ENCODE measurements at regions not wholly inside any gene's neighbourhood (a gene's known extent, or its start where the extent isn't known, plus 50 kb on each side); places are given as distances from the start of the nearest gene placed in this dataset.

- peaks cover 0 to 13% (median 4%) of the 10 kb centered on the region in 4 donors for H3K9me3 ChIP-seq
- WGBS, 2 donors, result 68 to 69% methylated on average over 2 of the region's 2 CpGs
These were observed 922.7 kb downstream of the VRK1 start for GRCh38 chr14:97719931-97720330.

GRCh38 chr14:97723351-97723750, 926.2 kb downstream of the VRK1 start:
- WGBS, 2 donors, result 66 to 71% methylated on average over 6 of the region's 6 CpGs
- peaks cover 0 to 15% (median 4%) of the 10 kb centered on the region in 4 donors for H3K9me3 ChIP-seq
- TF ChIP-seq EP300 (IDR thresholded peaks at IDR 0.05) (no peak), CTCF (IDR thresholded peaks at IDR 0.05) (no peak), POLR2A (IDR thresholded peaks at IDR 0.05) (no peak)
- H3K4me1 ChIP-seq, result no peaks in the 10 kb centered on the region
- no peak overlapping the region for H3K4me3 ChIP-seq
- no peaks in the 10 kb centered on the region for H3K36me3 ChIP-seq
- no peaks in the 10 kb centered on the region for H3K27me3 ChIP-seq
- DNase-seq (ENCODE audit: low spot score in 2 of 2), result no peak
- no peak overlapping the region for H3K27ac ChIP-seq

More at GRCh38 chr14:97719931-97720330, 922.7 kb downstream of the VRK1 start:
- Histone ChIP-seq H3K4me1 (no peaks in the 10 kb centered on the region), H3K4me3 (no peak overlapping the region), H3K27me3 (no peaks in the 10 kb centered on the region), H3K36me3 (no peaks in the 10 kb centered on the region), H3K27ac (no peak overlapping the region)
- TF ChIP-seq CTCF (IDR thresholded peaks at IDR 0.05) (no peak), EP300 (IDR thresholded peaks at IDR 0.05) (no peak), POLR2A (IDR thresholded peaks at IDR 0.05) (no peak)
- DNase-seq (ENCODE audit: low spot score in 2 of 2), result no peak

GRCh38 chr14:97723819-97724218, 926.6 kb downstream of the VRK1 start:
- Histone ChIP-seq H3K4me1 (no peaks in the 10 kb centered on the region), H3K27me3 (no peaks in the 10 kb centered on the region), H3K9me3 (peaks cover 0 to 15% (median 4%) of the 10 kb centered on the region in 4 donors), H3K4me3 (no peak overlapping the region), H3K27ac (no peak overlapping the region), H3K36me3 (no peaks in the 10 kb centered on the region)
- 77 to 78% methylated on average over 7 of the region's 7 CpGs for WGBS, 2 donors
- no peak for DNase-seq (ENCODE audit: low spot score in 2 of 2)
- no peak for TF ChIP-seq CTCF (IDR thresholded peaks at IDR 0.05)
- TF ChIP-seq EP300 (IDR thresholded peaks at IDR 0.05), result no peak
- TF ChIP-seq POLR2A (IDR thresholded peaks at IDR 0.05), result no peak

GRCh38 chr14:97724265-97724731, 927.1 kb downstream of the VRK1 start:
- H3K27ac ChIP-seq, result peak overlapping the region in 1 of 4 donors; percentile 30
- TF ChIP-seq CTCF (IDR thresholded peaks at IDR 0.05), result no peak
- TF ChIP-seq EP300 (IDR thresholded peaks at IDR 0.05), result no peak
- TF ChIP-seq POLR2A (IDR thresholded peaks at IDR 0.05), result no peak
- H3K4me1 ChIP-seq, result no peaks in the 10 kb centered on the region
- H3K4me3 ChIP-seq, result no peak overlapping the region
- no peak for DNase-seq (ENCODE audit: low spot score in 2 of 2)
- no peaks in the 10 kb centered on the region for H3K27me3 ChIP-seq
- no peaks in the 10 kb centered on the region for H3K36me3 ChIP-seq
- H3K9me3 ChIP-seq, result peaks cover 0 to 15% (median 4%) of the 10 kb centered on the region in 4 donors
- WGBS, 2 donors, result 44 to 47% methylated on average over 9 of the region's 9 CpGs

- WGBS, 2 donors, result 72 to 80% methylated on average over 3 of the region's 3 CpGs
- Histone ChIP-seq H3K27me3 (no peaks in the 10 kb centered on the region), H3K36me3 (no peaks in the 10 kb centered on the region), H3K9me3 (peaks cover 0 to 4% (median 0%) of the 10 kb centered on the region in 4 donors), H3K4me1 (no peaks in the 10 kb centered on the region), H3K4me3 (no peak overlapping the region), H3K27ac (no peak overlapping the region)
- DNase-seq (ENCODE audit: low spot score in 2 of 2), result no peak
- TF ChIP-seq POLR2A (IDR thresholded peaks at IDR 0.05), result no peak
- no peak for TF ChIP-seq EP300 (IDR thresholded peaks at IDR 0.05)
- TF ChIP-seq CTCF (IDR thresholded peaks at IDR 0.05), result no peak
These were observed 929.5 kb downstream of the VRK1 start for GRCh38 chr14:97726676-97727075.
